NT2/D1 (cell line): ENCODE measurements at regions not wholly inside any gene's neighbourhood (a gene's known extent, or its start where the extent isn't known, plus 50 kb on each side); places are given as distances from the start of the nearest gene placed in this dataset.

ENCODE experiments used
- SUZ12 ChIP-seq: IDR thresholded peaks from 2 replicates; pipeline ENCODE4 v1.6.1; 2011; ENCODE audit not compliant: insufficient read length, insufficient read depth; ENCODE audit errors: extremely low read depth
- YY1 ChIP-seq: IDR thresholded peaks from 2 replicates; pipeline ENCODE4 v1.6.1; 2011; ENCODE audit not compliant: insufficient read length, insufficient read depth
- ZNF274 ChIP-seq: IDR thresholded peaks from 2 replicates; pipeline ENCODE4 v1.6.1; 2011; ENCODE audit warnings: mild to moderate bottlenecking, low read depth, low read length

DNA sequence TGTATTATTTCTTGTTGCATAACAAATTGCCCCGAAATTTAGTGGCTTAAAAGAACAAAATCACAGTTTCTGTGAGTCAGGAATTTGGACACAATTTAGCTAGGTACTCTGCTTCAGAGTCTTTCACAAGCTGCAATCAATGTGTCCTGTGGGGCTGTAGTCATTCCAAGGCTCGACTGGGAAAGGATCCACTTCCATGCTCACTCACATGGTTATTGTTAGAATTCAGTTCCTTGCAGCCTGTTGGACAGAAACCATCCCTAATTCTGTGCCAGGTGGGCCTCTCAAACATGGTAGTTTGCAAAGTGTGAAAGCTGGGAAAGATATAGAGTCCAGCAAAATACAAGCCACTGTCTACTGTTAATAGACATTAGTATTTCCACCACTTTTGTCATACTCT, 59.7 kb upstream of the ARID2 start:
- TF ChIP-seq YY1 (no peak), ZNF274 (no peak), SUZ12 (no peak)
